PC-3 (cell line): ENCODE measurements at regions not wholly inside any gene's neighbourhood (a gene's known extent, or its start where the extent isn't known, plus 50 kb on each side); places are given as distances from the start of the nearest gene placed in this dataset.

Experiments
- ATAC-seq: fragments of 200-7000 bp; cut with Tn5 transposase; 2 replicates; pipeline ENCODE4 v1.9.1; 2020; ENCODE audit warnings: mild to moderate bottlenecking, moderate library complexity
- BruUV-seq: library from RNA; stranded (reverse); fragments of 400-500 nt; replicated peaks from 2 replicates; lab custom pipeline; 2021; lab: Mats Ljungman, UMichigan
- CTCF ChIA-PET: fragments of 300-600 bp; sonication (Branson Sonifier 250); formaldehyde crosslinking; loops from one replicate; lab custom pipeline; 2022; ENCODE audit warnings: antibody characterized with exemption; lab: Charles Lee
- POLR2A ChIA-PET: fragments of 300-600 bp; sonication (Branson Sonifier 250); formaldehyde crosslinking; loops from one replicate; lab custom pipeline; 2022; ENCODE audit warnings: antibody characterized with exemption; ENCODE audit not compliant: unreplicated experiment; lab: Charles Lee
- DNase-seq: peaks from one replicate; pipeline ENCODE4 v3.0.0-alpha.2; 2015
- H2AFZ ChIP-seq: fragments of 300-600 bp; sonication (generic); 2 replicates; pipeline ENCODE4 v1.6.0; 2016; ENCODE audit warnings: antibody characterized with exemption, low read length
- H3F3A ChIP-seq: fragments of 300-600 bp; sonication (generic); one replicate; pipeline ENCODE4 v1.6.0; 2017; ENCODE audit warnings: antibody characterized with exemption, low read length, control low read depth, mild to moderate bottlenecking; ENCODE audit not compliant: unreplicated experiment
- H3K27ac ChIP-seq: fragments of 300-600 bp; sonication (generic); 2 replicates; pipeline ENCODE4 v1.5.1; 2016; ENCODE audit warnings: mild to moderate bottlenecking, low read length
- H3K27me3 ChIP-seq: fragments of 300-600 bp; sonication (generic); 2 replicates; pipeline ENCODE4 v1.6.1; 2016; ENCODE audit warnings: low read length, mixed read lengths
- H3K36me3 ChIP-seq: fragments of 300-600 bp; sonication (generic); 2 replicates; pipeline ENCODE4 v1.6.1; 2016; ENCODE audit warnings: low read depth, mixed run types, low read length, mixed read lengths
- H3K4me1 ChIP-seq: fragments of 300-600 bp; sonication (generic); 2 replicates; pipeline ENCODE4 v1.5.1; 2016; ENCODE audit warnings: low read length; ENCODE audit not compliant: insufficient read depth
- H3K4me2 ChIP-seq: fragments of 300-600 bp; sonication (generic); 2 replicates; pipeline ENCODE4 v1.6.0; 2016; ENCODE audit warnings: low read length
- H3K4me3 ChIP-seq: fragments of 300-600 bp; sonication (generic); 2 replicates; pipeline ENCODE4 v1.5.1; 2016; ENCODE audit warnings: mild to moderate bottlenecking, low read length, mixed read lengths
- H3K79me2 ChIP-seq: fragments of 300-600 bp; sonication (generic); 2 replicates; pipeline ENCODE4 v1.6.1; 2017; ENCODE audit warnings: low read length, mixed read lengths
- H3K9ac ChIP-seq: fragments of 300-600 bp; sonication (generic); 2 replicates; pipeline ENCODE4 v1.6.0; 2016; ENCODE audit warnings: mild to moderate bottlenecking, low read length
- H3K9me2 ChIP-seq: fragments of 300-600 bp; sonication (generic); replicated peaks from 2 replicates; pipeline ENCODE4 v1.6.1; 2016; ENCODE audit warnings: mixed run types, low read length, mixed read lengths
- H3K9me3 ChIP-seq: fragments of 300-600 bp; sonication (generic); 2 replicates; pipeline ENCODE4 v1.6.1; 2016; ENCODE audit warnings: low read length, mixed read lengths
- H4K20me1 ChIP-seq: fragments of 300-600 bp; sonication (generic); 2 replicates; pipeline ENCODE4 v1.6.1; 2016; ENCODE audit warnings: low read length, mixed read lengths
- CTCF ChIP-seq: fragments of 300-600 bp; sonication (generic); conservative IDR thresholded peaks from 2 replicates; pipeline ENCODE4 v1.5.1; 2017; ENCODE audit warnings: antibody characterized with exemption, low read depth, mild to moderate bottlenecking, low read length
- EZH2 ChIP-seq: fragments of 300-600 bp; sonication (generic); IDR thresholded peaks from one replicate; pipeline ENCODE4 v1.6.1; 2017; ENCODE audit warnings: antibody characterized with exemption, mild to moderate bottlenecking, low read length; ENCODE audit not compliant: unreplicated experiment
- EZH2phosphoT487 ChIP-seq: fragments of 300-600 bp; sonication (generic); IDR thresholded peaks from 2 replicates; pipeline ENCODE4 v1.6.1; 2018; ENCODE audit warnings: mild to moderate bottlenecking, antibody characterized with exemption, low read length, borderline replicate concordance
- intact Hi-C: fragments of 100-400 bp; cut with micrococcal nuclease; formaldehyde crosslinking; loops from 2 replicates; pipeline ENCODE4 v1.9.0; 2023

GRCh38 chr21:27068811-27069210 is 101.9 kb upstream of the ADAMTS5 start:
- Histone ChIP-seq H3K27me3 (no peaks in the 10 kb centered on the region), H3F3A (no peaks in the 10 kb centered on the region), H3K9me3 (no peaks in the 10 kb centered on the region), H4K20me1 (no peaks in the 10 kb centered on the region), H3K9ac (no peak overlapping the region), H2AFZ (no peak overlapping the region), H3K9me2 (no peaks in the 10 kb centered on the region), H3K36me3 (no peaks in the 10 kb centered on the region), H3K27ac (no peak overlapping the region), H3K4me1 (no peaks in the 10 kb centered on the region), H3K4me2 (no peak overlapping the region), H3K79me2 (no peaks in the 10 kb centered on the region), H3K4me3 (no peak overlapping the region)
- ChIA-PET POLR2A (no interaction called here), CTCF (no interaction called here)
- DNase-seq (no peak), ATAC-seq (no peak)
- intact Hi-C loops, result no loop called here
- no TSS peak for BruUV-seq
- TF ChIP-seq CTCF (no peak), EZH2 (no peak), EZH2phosphoT487 (no peak)

- Histone ChIP-seq H3K9ac (no peak overlapping the region), H3K27ac (no peak overlapping the region), H3K27me3 (no peaks in the 10 kb centered on the region), H3K36me3 (no peaks in the 10 kb centered on the region), H3K4me3 (no peak overlapping the region), H3K9me3 (peaks cover 1% of the 10 kb centered on the region; the same call in 1 of the 2 replicates), H4K20me1 (no peaks in the 10 kb centered on the region), H3K4me2 (no peak overlapping the region), H3K9me2 (no peaks in the 10 kb centered on the region), H2AFZ (no peak overlapping the region), H3K4me1 (no peaks in the 10 kb centered on the region), H3K79me2 (no peaks in the 10 kb centered on the region), H3F3A (no peaks in the 10 kb centered on the region)
- BruUV-seq, result no TSS peak
- ChIA-PET CTCF (no interaction called here), POLR2A (no interaction called here)
- ATAC-seq, result no peak
- DNase-seq, result no peak
- TF ChIP-seq CTCF, result no peak
- TF ChIP-seq EZH2, result no peak
- no peak for TF ChIP-seq EZH2phosphoT487
- intact Hi-C loops, result no loop called here
Observed at GRCh38 chr21:27067226-27067625, 100.3 kb upstream of the ADAMTS5 start.

GRCh38 chr21:27062443-27062842 is 95.6 kb upstream of the ADAMTS5 start:
- no TSS peak for BruUV-seq
- CTCF ChIA-PET, result no interaction called here

More at GRCh38 chr21:27062443-27062842, 95.6 kb upstream of the ADAMTS5 start:
- no peak for TF ChIP-seq CTCF
- no peak for TF ChIP-seq EZH2phosphoT487
- TF ChIP-seq EZH2, result no peak
- ATAC-seq, result no peak
- POLR2A ChIA-PET, result no interaction called here
- Histone ChIP-seq H3K9me2 (no peaks in the 10 kb centered on the region), H3K79me2 (no peaks in the 10 kb centered on the region), H3K9ac (no peak overlapping the region), H3K4me2 (no peak overlapping the region), H4K20me1 (no peaks in the 10 kb centered on the region), H3F3A (no peaks in the 10 kb centered on the region), H3K4me3 (no peak overlapping the region), H3K4me1 (no peaks in the 10 kb centered on the region), H3K27ac (no peak overlapping the region), H3K9me3 (peaks cover 10% of the 10 kb centered on the region; the same call in 1 of the 2 replicates), H2AFZ (no peak overlapping the region), H3K36me3 (no peaks in the 10 kb centered on the region), H3K27me3 (no peaks in the 10 kb centered on the region)
- intact Hi-C loops, result no loop called here
- no peak for DNase-seq
